SK-N-SH treated with all-trans-retinoic acid at 6 μM for 48 hours (cell line): ENCODE measurements at regions not wholly inside any gene's neighbourhood (a gene's known extent, or its start where the extent isn't known, plus 50 kb on each side); places are given as distances from the start of the nearest gene placed in this dataset.

Experiments
- ARNTL ChIP-seq: fragments of 450-650 bp; formaldehyde crosslinking; IDR thresholded peaks from 2 replicates; pipeline ENCODE4 v1.5.0; 2020; ENCODE audit warnings: low read depth, mild to moderate bottlenecking, moderate library complexity, borderline replicate concordance
- CREB5 ChIP-seq: fragments of 250-450 bp; sonication (Bioruptor Pico); IDR thresholded peaks from 2 replicates; pipeline ENCODE4 v1.5.1; 2020; ENCODE audit warnings: low read depth, mild to moderate bottlenecking, moderate library complexity
- CSDC2 ChIP-seq: fragments of 250-450 bp; sonication (Bioruptor Pico); IDR thresholded peaks from 2 replicates; pipeline ENCODE4 v1.5.0; 2020; ENCODE audit warnings: mild to moderate bottlenecking, moderate library complexity
- ESRRG ChIP-seq: fragments of 250-450 bp; sonication (Bioruptor Pico); IDR thresholded peaks from 2 replicates; pipeline ENCODE4 v1.6.1; 2021; ENCODE audit warnings: mild to moderate bottlenecking
- ISL1 ChIP-seq: fragments of 250-450 bp; sonication (Bioruptor Pico); IDR thresholded peaks from 2 replicates; pipeline ENCODE4 v2.1.2; 2022; ENCODE audit warnings: mild to moderate bottlenecking, moderate library complexity
- PATZ1 ChIP-seq: fragments of 250-450 bp; sonication (Bioruptor Pico); IDR thresholded peaks from 2 replicates; pipeline ENCODE4 v1.8.0; 2020; ENCODE audit warnings: mild to moderate bottlenecking, moderate library complexity, borderline replicate concordance
- RARB ChIP-seq: fragments of 250-450 bp; sonication (Bioruptor Pico); IDR thresholded peaks from 2 replicates; pipeline ENCODE4 v1.8.0; 2021; ENCODE audit warnings: mild to moderate bottlenecking, moderate library complexity
- SNAI2 ChIP-seq: fragments of 250-450 bp; sonication (Bioruptor Pico); IDR thresholded peaks from 2 replicates; pipeline ENCODE4 v1.5.0; 2020; ENCODE audit warnings: mild to moderate bottlenecking, moderate library complexity
- TSHZ2 ChIP-seq: fragments of 250-450 bp; sonication (Bioruptor Pico); IDR thresholded peaks from 2 replicates; pipeline ENCODE4 v1.5.0; 2020; ENCODE audit warnings: mild to moderate bottlenecking, moderate library complexity

GRCh38 chr5:84816160-84816559, 431.5 kb upstream of the EDIL3 start:
- TF ChIP-seq ISL1 (CRISPR knock-in tag) (no peak), CREB5 (CRISPR knock-in tag) (no peak), ARNTL (CRISPR knock-in tag) (no peak), ESRRG (CRISPR knock-in tag) (no peak), CSDC2 (CRISPR knock-in tag) (no peak), PATZ1 (CRISPR knock-in tag) (no peak), TSHZ2 (CRISPR knock-in tag) (no peak), SNAI2 (CRISPR knock-in tag) (no peak), RARB (CRISPR knock-in tag) (no peak)
